Ovary (tissue), 3 donors: ENCODE measurements at regions not wholly inside any gene's neighbourhood (a gene's known extent, or its start where the extent isn't known, plus 50 kb on each side); places are given as distances from the start of the nearest gene placed in this dataset.

ENCODE experiments used
- EP300 ChIP-seq: sonication (generic); formaldehyde crosslinking; IDR thresholded peaks from one replicate; pipeline ENCODE4 v1.6.1; 2017; ENCODE audit warnings: antibody characterized with exemption
- POLR2A ChIP-seq: fragments of 450-650 bp; IDR thresholded peaks from one replicate; pipeline ENCODE4 v1.6.1; 2017; ENCODE audit warnings: antibody characterized with exemption, mild to moderate bottlenecking, moderate library complexity
- TF ChIP-seq, protein P1 (sequence below), 3 donors: fragments of 450-650 bp in 2 of 3; fragments of 200-600 bp in 1 of 3; IDR thresholded peaks; one replicate each; pipeline versions ENCODE4 v1.5.1 to v1.8.0; 2016 to 2022; ENCODE audit warnings: antibody characterized with exemption in 3 of 3, mild to moderate bottlenecking in 1 of 3
- donor health status: DM: no; HTN: no; CAD: no.

DNA sequence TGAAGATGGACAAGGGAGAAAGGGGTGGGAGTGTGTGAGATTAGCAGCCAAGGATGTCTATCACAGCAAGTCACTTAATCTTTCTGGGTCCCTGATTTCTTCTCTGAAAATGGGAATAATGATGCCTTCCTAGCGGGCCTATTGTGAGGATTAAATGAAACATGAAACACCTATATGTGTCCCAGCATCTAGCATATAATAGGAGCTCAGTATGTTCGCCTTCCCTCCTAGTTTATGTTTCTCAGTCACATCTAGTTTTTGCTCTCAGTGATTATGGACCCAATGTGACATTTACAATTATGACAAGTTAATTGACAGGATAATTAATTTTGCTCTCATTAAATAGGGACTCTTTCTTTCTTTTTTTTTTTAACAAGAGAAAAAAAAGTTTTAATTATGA, 252.9 kb downstream of the SNX13 start:
- TF ChIP-seq, protein P1, sequence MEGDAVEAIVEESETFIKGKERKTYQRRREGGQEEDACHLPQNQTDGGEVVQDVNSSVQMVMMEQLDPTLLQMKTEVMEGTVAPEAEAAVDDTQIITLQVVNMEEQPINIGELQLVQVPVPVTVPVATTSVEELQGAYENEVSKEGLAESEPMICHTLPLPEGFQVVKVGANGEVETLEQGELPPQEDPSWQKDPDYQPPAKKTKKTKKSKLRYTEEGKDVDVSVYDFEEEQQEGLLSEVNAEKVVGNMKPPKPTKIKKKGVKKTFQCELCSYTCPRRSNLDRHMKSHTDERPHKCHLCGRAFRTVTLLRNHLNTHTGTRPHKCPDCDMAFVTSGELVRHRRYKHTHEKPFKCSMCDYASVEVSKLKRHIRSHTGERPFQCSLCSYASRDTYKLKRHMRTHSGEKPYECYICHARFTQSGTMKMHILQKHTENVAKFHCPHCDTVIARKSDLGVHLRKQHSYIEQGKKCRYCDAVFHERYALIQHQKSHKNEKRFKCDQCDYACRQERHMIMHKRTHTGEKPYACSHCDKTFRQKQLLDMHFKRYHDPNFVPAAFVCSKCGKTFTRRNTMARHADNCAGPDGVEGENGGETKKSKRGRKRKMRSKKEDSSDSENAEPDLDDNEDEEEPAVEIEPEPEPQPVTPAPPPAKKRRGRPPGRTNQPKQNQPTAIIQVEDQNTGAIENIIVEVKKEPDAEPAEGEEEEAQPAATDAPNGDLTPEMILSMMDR (IDR thresholded peaks at IDR 0.05) = no peak
- TF ChIP-seq POLR2A (no peak), EP300 (no peak)
